ENCODE measurements at regions not wholly inside any gene's neighbourhood (a gene's known extent, or its start where the extent isn't known, plus 50 kb on each side); places are given as distances from the start of the nearest gene placed in this dataset.
A peak's percentile ranks its signal among the peaks of the same experiment; 100 is the strongest.

GRCh38 chr2:66721776-66722175, 286.9 kb downstream of the MEIS1 start:
- no peak for DNase-seq

- no peak for DNase-seq
Observed at GRCh38 chr2:66724241-66724640, 289.3 kb downstream of the MEIS1 start.

- DNase-seq = peak; percentile 77
Observed at GRCh38 chr2:66729416-66730330, 294.7 kb downstream of the MEIS1 start.

GRCh38 chr2:66730441-66730840, 295.5 kb downstream of the MEIS1 start:
- DNase-seq = no peak

- peak; percentile 67 for DNase-seq
Observed at GRCh38 chr2:66733364-66733999, 298.6 kb downstream of the MEIS1 start.

GRCh38 chr2:66748939-66749338, 314.0 kb downstream of the MEIS1 start:
- DNase-seq = no peak

- no peak for DNase-seq
Observed at GRCh38 chr2:66749566-66749965, 314.6 kb downstream of the MEIS1 start.

GRCh38 chr2:66753257-66753656, 318.3 kb downstream of the MEIS1 start:
- no peak for DNase-seq

GRCh38 chr2:66753660-66754059, 318.7 kb downstream of the MEIS1 start:
- DNase-seq = no peak

GRCh38 chr2:66755974-66756373, 321.0 kb downstream of the MEIS1 start:
- no peak for DNase-seq

- no peak for DNase-seq
Observed at GRCh38 chr2:66761826-66762225, 326.9 kb downstream of the MEIS1 start.

- DNase-seq = no peak
Observed at GRCh38 chr2:66762761-66763160, 327.8 kb downstream of the MEIS1 start.

- DNase-seq = no peak
Observed at GRCh38 chr2:66766582-66766981, 331.7 kb downstream of the MEIS1 start.

- DNase-seq = peak; percentile 27
Observed at GRCh38 chr2:66771359-66771976, 336.5 kb downstream of the MEIS1 start.

- no peak for DNase-seq
Observed at GRCh38 chr2:66772618-66773017, 337.7 kb downstream of the MEIS1 start.

GRCh38 chr2:66775730-66776422, 341.0 kb downstream of the MEIS1 start:
- DNase-seq = no peak

- DNase-seq = no peak
Observed at GRCh38 chr2:66781804-66782203, 346.9 kb downstream of the MEIS1 start.

- no peak for DNase-seq
Observed at GRCh38 chr2:66782780-66783361, 347.9 kb downstream of the MEIS1 start.

- DNase-seq = peak; percentile 22
Observed at GRCh38 chr2:66789741-66790140, 354.8 kb downstream of the MEIS1 start.

GRCh38 chr2:66790651-66791181, 355.8 kb downstream of the MEIS1 start:
- peak; percentile 46 for DNase-seq

- no peak for DNase-seq
Observed at GRCh38 chr2:66794070-66794469, 359.1 kb downstream of the MEIS1 start.

- no peak for DNase-seq
Observed at GRCh38 chr2:66794551-66794950, 359.6 kb downstream of the MEIS1 start.
